NOMO-1 treated with DMSO at 0.1 percent for 48 hours (cell line): ENCODE measurements at regions not wholly inside any gene's neighbourhood (a gene's known extent, or its start where the extent isn't known, plus 50 kb on each side); places are given as distances from the start of the nearest gene placed in this dataset.
A peak's percentile ranks its signal among the peaks of the same experiment; 100 is the strongest.
"Not testable (repeated sequence)": the region's sequence is repeated elsewhere in the genome, so short reads cannot be mapped to it uniquely, and the experiment has no call there.

Experiments used
- DNase-seq: peaks from one replicate; lab custom pipeline; 2025; ENCODE audit not compliant: unreplicated experiment; lab: John Stamatoyannopoulos, UW

GRCh38 chr7:29619111-29619510 is 55.5 kb downstream of the PRR15 start:
- DNase-seq, result no peak

GRCh38 chr7:29619848-29620555 is 56.4 kb downstream of the PRR15 start:
- DNase-seq, result no peak

GRCh38 chr7:29620556-29620930 is 56.9 kb downstream of the PRR15 start:
- no peak for DNase-seq

GRCh38 chr7:29622335-29623265 is 59.0 kb downstream of the PRR15 start:
- no peak for DNase-seq

GRCh38 chr7:29623973-29624372 is 60.3 kb downstream of the PRR15 start:
- no peak for DNase-seq

GRCh38 chr7:29626730-29627129 is 63.1 kb downstream of the PRR15 start:
- DNase-seq, result no peak

GRCh38 chr7:29627631-29628030 is 64.0 kb downstream of the PRR15 start:
- DNase-seq, result no peak

GRCh38 chr7:29629507-29629906 is 65.9 kb downstream of the PRR15 start:
- DNase-seq, result no peak

- DNase-seq, result peak; percentile 46
Measured at GRCh38 chr7:29635067-29636008, 71.7 kb downstream of the PRR15 start.

- DNase-seq, result no peak
Measured at GRCh38 chr7:29636009-29636351, 72.3 kb downstream of the PRR15 start.

GRCh38 chr7:29637374-29637773 is 73.7 kb downstream of the PRR15 start:
- no peak for DNase-seq

- not testable (repeated sequence) for DNase-seq
Measured at GRCh38 chr7:29638841-29639240, 75.2 kb downstream of the PRR15 start.

GRCh38 chr7:29639386-29639785 is 75.8 kb downstream of the PRR15 start:
- no peak for DNase-seq

- no peak for DNase-seq
Measured at GRCh38 chr7:29639886-29640595, 76.4 kb downstream of the PRR15 start.

GRCh38 chr7:29641651-29642050 is 78.0 kb downstream of the PRR15 start:
- DNase-seq, result no peak

- no peak for DNase-seq
Measured at GRCh38 chr7:29642494-29643155, 79.0 kb downstream of the PRR15 start.

GRCh38 chr7:29646116-29646515 is 82.5 kb downstream of the PRR15 start:
- not testable (repeated sequence) for DNase-seq

GRCh38 chr7:29647020-29647654 is 83.5 kb downstream of the PRR15 start:
- DNase-seq, result no peak

- not testable (repeated sequence) for DNase-seq
Measured at GRCh38 chr7:29647691-29648210, 84.1 kb downstream of the PRR15 start.
